GM12875 (cell line): ENCODE measurements at regions not wholly inside any gene's neighbourhood (a gene's known extent, or its start where the extent isn't known, plus 50 kb on each side); places are given as distances from the start of the nearest gene placed in this dataset.
"Not testable (repeated sequence)": the region's sequence is repeated elsewhere in the genome, so short reads cannot be mapped to it uniquely, and the experiment has no call there.

Experiments used
- H3K4me3 ChIP-seq: one replicate; pipeline ENCODE4 v1.5.1; 2011; ENCODE audit warnings: low read depth, low read length, control low read depth
- CTCF ChIP-seq: IDR thresholded peaks from 2 replicates; pipeline ENCODE4 v1.5.1; 2011; ENCODE audit warnings: low read depth, mild to moderate bottlenecking, control low read depth, inconsistent platforms, low read length, moderate library complexity, borderline replicate concordance; ENCODE audit not compliant: insufficient read depth

- no peak overlapping the region for H3K4me3 ChIP-seq
- no peak for TF ChIP-seq CTCF
Observed at GRCh38 chr5:110264661-110265060, 461.8 kb downstream of the TMEM232 start.

- no peak for TF ChIP-seq CTCF
- H3K4me3 ChIP-seq: no peak overlapping the region
Observed at GRCh38 chr5:110265162-110265561, 461.3 kb downstream of the TMEM232 start.

- no peak for TF ChIP-seq CTCF
- H3K4me3 ChIP-seq: no peak overlapping the region
Observed at GRCh38 chr5:110267714-110268113, 458.8 kb downstream of the TMEM232 start.

- H3K4me3 ChIP-seq: no peak overlapping the region
- TF ChIP-seq CTCF: no peak
Observed at GRCh38 chr5:110268283-110268682, 458.2 kb downstream of the TMEM232 start.

GRCh38 chr5:110268985-110269384 lies 457.5 kb downstream of the TMEM232 start:
- no peak overlapping the region for H3K4me3 ChIP-seq
- no peak for TF ChIP-seq CTCF

GRCh38 chr5:110269478-110270142 lies 456.9 kb downstream of the TMEM232 start:
- TF ChIP-seq CTCF: no peak
- H3K4me3 ChIP-seq: no peak overlapping the region

- TF ChIP-seq CTCF: no peak
- no peak overlapping the region for H3K4me3 ChIP-seq
Observed at GRCh38 chr5:110275878-110276277, 450.6 kb downstream of the TMEM232 start.

GRCh38 chr5:110278449-110278848 lies 448.0 kb downstream of the TMEM232 start:
- H3K4me3 ChIP-seq: not testable (repeated sequence)

- H3K4me3 ChIP-seq: not testable (repeated sequence)
Observed at GRCh38 chr5:110284121-110284520, 442.4 kb downstream of the TMEM232 start.
